HCT116 (cell line): ENCODE measurements at regions not wholly inside any gene's neighbourhood (a gene's known extent, or its start where the extent isn't known, plus 50 kb on each side); places are given as distances from the start of the nearest gene placed in this dataset.

Experiments
- ATAC-seq: fragments of 200-7000 bp; cut with Tn5 transposase; 2 replicates; pipeline ENCODE4 v1.9.1; 2020; ENCODE audit warnings: mild to moderate bottlenecking, moderate library complexity
- BruUV-seq: library from RNA; stranded (reverse); fragments of 400-500 nt; replicated peaks from 2 replicates; lab custom pipeline; 2021; lab: Mats Ljungman, UMichigan
- CTCF ChIA-PET: fragments of 300-600 bp; sonication (Branson Sonifier 250); formaldehyde crosslinking; loops from one replicate; lab custom pipeline; 2021; ENCODE audit warnings: antibody characterized with exemption; lab: Charles Lee
- POLR2A ChIA-PET: fragments of 300-600, 350-600 bp; sonication (Branson Sonifier 250); formaldehyde crosslinking; loops from one replicate; lab custom pipeline; 2021; ENCODE audit warnings: antibody characterized with exemption; lab: Charles Lee
- RAD21 ChIA-PET, 2 experiments: fragments of 300-600 bp; sonication (Branson Sonifier 250); formaldehyde crosslinking; loops; one replicate each; lab custom pipeline; 2023; ENCODE audit warnings: low total read pairs in 2 of 2; ENCODE audit not compliant: uncharacterized antibody in 2 of 2, unreplicated experiment in 2 of 2, low non-redundant PET in 1 of 2; lab: Charles Lee
- DNase-seq: peaks from one replicate; pipeline ENCODE4 v3.0.0-alpha.2; 2010; ENCODE audit warnings: low read depth, low spot score
- H2AFZ ChIP-seq: fragments of 200-600 bp; shearing (Covaris generic), sonication (generic); 2 replicates; pipeline ENCODE4 v1.6.1; 2017; ENCODE audit warnings: low read depth, mixed run types, mixed read lengths, antibody characterized with exemption, low read length; ENCODE audit not compliant: poor library complexity, severe bottlenecking
- H3K27ac ChIP-seq: 2 replicates; pipeline ENCODE4 v1.5.1; 2012; ENCODE audit warnings: low read depth, low read length
- H3K27me3 ChIP-seq: fragments of 200-600 bp; sonication (generic); 2 replicates; pipeline ENCODE4 v1.6.1; 2016; ENCODE audit warnings: mixed run types, low read length, mixed read lengths; ENCODE audit not compliant: insufficient read depth
- H3K36me3 ChIP-seq, 2 experiments: fragments of 200-500 bp in 1 of 2; fragments of 200-600 bp in 1 of 2; sonication (Bioruptor generic) in 1 of 2; sonication (generic) in 1 of 2; 2 replicates each; pipeline versions ENCODE4 v1.5.1 to v1.6.1; 2014 to 2016; ENCODE audit warnings: low read length in 2 of 2, inconsistent platforms in 1 of 2, mixed read lengths in 1 of 2, mixed run types in 1 of 2; ENCODE audit not compliant: insufficient read depth in 2 of 2, control insufficient read depth in 1 of 2
- H3K4me1 ChIP-seq, 2 experiments: fragments of 200-600 bp in 1 of 2; sonication (generic) in 1 of 2; 2 replicates each; pipeline versions ENCODE4 v1.5.1 to v1.6.1; 2012 to 2017; ENCODE audit warnings: low read length in 2 of 2, inconsistent platforms in 1 of 2, mild to moderate bottlenecking in 1 of 2, mixed read lengths in 1 of 2, mixed run types in 1 of 2, moderate library complexity in 1 of 2; ENCODE audit not compliant: insufficient read depth in 2 of 2, control insufficient read depth in 1 of 2
- H3K4me2 ChIP-seq: fragments of 200-600 bp; sonication (generic); 2 replicates; pipeline ENCODE4 v1.6.1; 2017; ENCODE audit warnings: mixed run types, low read length, mixed read lengths
- H3K4me3 ChIP-seq, 2 experiments: fragments of 200-600 bp in 1 of 2; sonication (generic) in 1 of 2; replicated peaks in 1 of 2; 2 replicates each; pipeline ENCODE4 v1.5.1; 2011 to 2016; ENCODE audit warnings: low read length in 2 of 2, control low read depth in 1 of 2, low read depth in 1 of 2, mild to moderate bottlenecking in 1 of 2, mixed read lengths in 1 of 2, mixed run types in 1 of 2
- H3K79me2 ChIP-seq: fragments of 200-600 bp; sonication (generic); 2 replicates; pipeline ENCODE4 v1.6.1; 2017; ENCODE audit warnings: mild to moderate bottlenecking, mixed run types, low read length, moderate library complexity, mixed read lengths; ENCODE audit not compliant: insufficient read depth
- H3K9ac ChIP-seq: fragments of 200-600 bp; sonication (generic); 2 replicates; pipeline ENCODE4 v1.6.1; 2016; ENCODE audit warnings: low read length, mixed read lengths
- H3K9me2 ChIP-seq: fragments of 200-600 bp; sonication (generic), shearing (Covaris generic); 2 replicates; pipeline ENCODE4 v1.6.1; 2017; ENCODE audit warnings: mixed run types, mild to moderate bottlenecking, moderate library complexity; ENCODE audit not compliant: insufficient read depth
- H3K9me3 ChIP-seq, 2 experiments: fragments of 200-500 bp in 1 of 2; fragments of 200-600 bp in 1 of 2; sonication (Bioruptor generic) in 1 of 2; sonication (generic) in 1 of 2; 2 replicates each; pipeline ENCODE4 v1.6.1; 2014 to 2017; ENCODE audit warnings: low read length in 2 of 2, mixed read lengths in 2 of 2, inconsistent platforms in 1 of 2, low read depth in 1 of 2, mild to moderate bottlenecking in 1 of 2, mixed run types in 1 of 2, moderate library complexity in 1 of 2; ENCODE audit not compliant: control insufficient read depth in 1 of 2, insufficient read depth in 1 of 2
- H4K20me1 ChIP-seq: fragments of 200-600 bp; sonication (generic), shearing (Covaris generic); 2 replicates; pipeline ENCODE4 v1.6.1; 2017; ENCODE audit warnings: mixed run types, mild to moderate bottlenecking, moderate library complexity; ENCODE audit not compliant: insufficient read depth
- CBX3 ChIP-seq: IDR thresholded peaks from 2 replicates; pipeline ENCODE4 v1.6.1; 2012; ENCODE audit warnings: low read depth
- CEBPB ChIP-seq: IDR thresholded peaks from 2 replicates; pipeline ENCODE4 v1.6.1; 2012; ENCODE audit warnings: low read depth
- CTCF ChIP-seq, 3 experiments: fragments of 200-600 bp in 1 of 3; sonication (generic) in 1 of 3; IDR thresholded peaks in 2 of 3; conservative IDR thresholded peaks in 1 of 3; 2 replicates each; pipeline ENCODE4 v1.5.1; 2012 to 2017; ENCODE audit warnings: low read depth in 2 of 3, low read length in 2 of 3, antibody characterized with exemption in 1 of 3, borderline replicate concordance in 1 of 3, control low read depth in 1 of 3, mild to moderate bottlenecking in 1 of 3, mixed read lengths in 1 of 3, mixed run types in 1 of 3, moderate library complexity in 1 of 3; ENCODE audit not compliant: insufficient read depth in 1 of 3
- EGR1 ChIP-seq: IDR thresholded peaks from 2 replicates; pipeline ENCODE4 v1.6.1; 2012; ENCODE audit warnings: low read depth
- ELF1 ChIP-seq: IDR thresholded peaks from 2 replicates; pipeline ENCODE4 v1.6.1; 2012; ENCODE audit warnings: low read depth, borderline replicate concordance
- EZH2 ChIP-seq: fragments of 200-600 bp; sonication (generic); IDR thresholded peaks from 2 replicates; pipeline ENCODE4 v1.6.1; 2017; ENCODE audit warnings: antibody characterized with exemption, mixed run types
- EZH2phosphoT487 ChIP-seq: fragments of 200-600 bp; IDR thresholded peaks from 2 replicates; pipeline ENCODE4 v1.6.1; 2018; ENCODE audit warnings: antibody characterized with exemption, borderline replicate concordance
- JUND ChIP-seq: IDR thresholded peaks from 2 replicates; pipeline ENCODE4 v1.6.1; 2012
- POLR2A ChIP-seq: IDR thresholded peaks from 2 replicates; pipeline ENCODE4 v1.7.0; 2011; ENCODE audit warnings: borderline replicate concordance; ENCODE audit not compliant: insufficient read depth, insufficient read length; ENCODE audit errors: extremely low read depth
- POLR2AphosphoS5 ChIP-seq: IDR thresholded peaks from 2 replicates; pipeline ENCODE4 v1.6.1; 2011; ENCODE audit warnings: mild to moderate bottlenecking, low read depth, low read length, moderate library complexity
- RAD21 ChIP-seq: IDR thresholded peaks from 2 replicates; pipeline ENCODE4 v1.6.1; 2012; ENCODE audit warnings: low read depth, mild to moderate bottlenecking
- REST ChIP-seq: IDR thresholded peaks from 2 replicates; pipeline ENCODE4 v1.6.1; 2012; ENCODE audit warnings: low read depth
- SIN3A ChIP-seq: IDR thresholded peaks from 2 replicates; pipeline ENCODE4 v1.6.1; 2012; ENCODE audit warnings: low read depth
- SP1 ChIP-seq: IDR thresholded peaks from 2 replicates; pipeline ENCODE4 v1.6.1; 2012; ENCODE audit warnings: low read depth
- SRF ChIP-seq: IDR thresholded peaks from 2 replicates; pipeline ENCODE4 v1.6.1; 2012; ENCODE audit warnings: low read depth
- TCF7L2 ChIP-seq: IDR thresholded peaks from 2 replicates; pipeline ENCODE4 v1.7.0; 2011; ENCODE audit warnings: borderline replicate concordance, inconsistent platforms; ENCODE audit not compliant: insufficient read depth, insufficient read length; ENCODE audit errors: extremely low read depth
- ZFX ChIP-seq: fragments of 450-650 bp; IDR thresholded peaks from 2 replicates; pipeline ENCODE4 v1.6.1; 2017
- ZNF274 ChIP-seq: fragments of 200-500 bp; sonication (Bioruptor generic); IDR thresholded peaks from 2 replicates; pipeline ENCODE4 v1.6.1; 2014; ENCODE audit warnings: mild to moderate bottlenecking, low read depth, low read length, inconsistent platforms
- intact Hi-C: fragments of 100-400 bp; cut with micrococcal nuclease; formaldehyde crosslinking; loops from 2 replicates; pipeline ENCODE4 v1.10.0; 2022
- TF ChIP-seq, protein P1 (sequence below): IDR thresholded peaks from 2 replicates; pipeline ENCODE4 v1.6.1; 2012
- TF ChIP-seq, protein P2 (sequence below): IDR thresholded peaks from 2 replicates; pipeline ENCODE4 v1.6.1; 2012

DNA sequence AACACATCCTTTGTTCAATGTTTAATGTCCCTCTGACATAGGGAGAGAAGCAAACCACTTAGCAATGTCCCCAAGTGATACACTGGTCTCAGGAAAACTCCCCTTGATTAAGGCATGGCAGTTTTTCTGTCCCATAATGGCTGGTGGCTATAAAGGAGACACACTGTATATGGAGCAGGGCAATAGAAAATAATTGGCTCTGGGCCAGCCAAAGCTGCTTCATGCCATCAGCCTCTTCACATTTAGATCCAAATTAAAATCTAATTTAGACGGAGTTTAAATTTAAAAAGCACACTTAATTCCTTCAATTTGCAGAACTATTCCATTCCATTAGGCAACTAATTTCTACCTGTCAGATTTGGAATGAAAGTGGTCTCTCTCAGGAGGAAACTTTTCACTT, 638.1 kb downstream of the DSC3 start:
- H3K27ac ChIP-seq: no peak overlapping the region
- DNase-seq (no peak), ATAC-seq (no peak)
- ChIA-PET RAD21 (no interaction called here), CTCF (no interaction called here), POLR2A (no interaction called here)
- TF ChIP-seq EGR1: no peak
- TF ChIP-seq, protein P1, sequence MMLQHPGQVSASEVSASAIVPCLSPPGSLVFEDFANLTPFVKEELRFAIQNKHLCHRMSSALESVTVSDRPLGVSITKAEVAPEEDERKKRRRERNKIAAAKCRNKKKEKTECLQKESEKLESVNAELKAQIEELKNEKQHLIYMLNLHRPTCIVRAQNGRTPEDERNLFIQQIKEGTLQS: no peak
- TF ChIP-seq, protein P2, sequence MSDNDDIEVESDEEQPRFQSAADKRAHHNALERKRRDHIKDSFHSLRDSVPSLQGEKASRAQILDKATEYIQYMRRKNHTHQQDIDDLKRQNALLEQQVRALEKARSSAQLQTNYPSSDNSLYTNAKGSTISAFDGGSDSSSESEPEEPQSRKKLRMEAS: no peak
- TF ChIP-seq JUND: no peak
- TF ChIP-seq SIN3A: no peak
- TF ChIP-seq POLR2AphosphoS5: no peak
- no peak for TF ChIP-seq EZH2
- TF ChIP-seq CBX3: no peak
- TF ChIP-seq ZFX: no peak
- TF ChIP-seq RAD21: no peak
- TF ChIP-seq EZH2phosphoT487: no peak
- TF ChIP-seq SP1: no peak
- no peak for TF ChIP-seq CEBPB
- TF ChIP-seq POLR2A: no peak
- TF ChIP-seq CTCF (IDR thresholded peaks at IDR 0.05 in 2 of 3, conservative IDR thresholded peaks at IDR 0.05 in 1 of 3; ENCODE audit: borderline replicate concordance in 1 of 3, insufficient read depth in 1 of 3, low read depth in 2 of 3, low read length in 2 of 3): no peak
- TF ChIP-seq REST: no peak
- no peak for TF ChIP-seq ELF1
- no peak for TF ChIP-seq SRF
- no peak for TF ChIP-seq TCF7L2
- TF ChIP-seq ZNF274: no peak
- H3K36me3 ChIP-seq: no peaks in the 10 kb centered on the region
- no peak overlapping the region for H3K4me2 ChIP-seq
- no TSS peak for BruUV-seq
- H3K4me1 ChIP-seq: no peaks in the 10 kb centered on the region
- H3K9ac ChIP-seq: no peak overlapping the region
- no peaks in the 10 kb centered on the region for H4K20me1 ChIP-seq
- H3K9me2 ChIP-seq: no peaks in the 10 kb centered on the region
- H3K79me2 ChIP-seq: no peaks in the 10 kb centered on the region
- H3K9me3 ChIP-seq: peaks cover 0 to under 1% of the 10 kb centered on the region in 2 experiments; a peak in 1 of 4 replicates
- intact Hi-C loops: no loop called here
- no peak overlapping the region for H3K4me3 ChIP-seq
- no peak overlapping the region for H2AFZ ChIP-seq
- H3K27me3 ChIP-seq: no peaks in the 10 kb centered on the region
